ENCODE measurements at regions not wholly inside any gene's neighbourhood (a gene's known extent, or its start where the extent isn't known, plus 50 kb on each side); places are given as distances from the start of the nearest gene placed in this dataset.

- DNase-seq (ENCODE audit: low spot score in 2 of 2), result no peak
- intact Hi-C loops (cut with DNase I), result no loop called here
- H3K4me3 ChIP-seq, result no peak overlapping the region
- H3K27ac ChIP-seq, result no peak overlapping the region
- H3K9me3 ChIP-seq, result no peaks in the 10 kb centered on the region
- H3K36me3 ChIP-seq, result no peaks in the 10 kb centered on the region
- H3K4me1 ChIP-seq, result no peaks in the 10 kb centered on the region
- no peaks in the 10 kb centered on the region for H3K27me3 ChIP-seq
- no peak for TF ChIP-seq CTCF (IDR thresholded peaks at IDR 0.05)
Observed at GRCh38 chr13:90118467-90119071, 1228.9 kb upstream of the MIR17HG start.

- Histone ChIP-seq H3K36me3 (no peaks in the 10 kb centered on the region), H3K27ac (no peak overlapping the region), H3K9me3 (no peaks in the 10 kb centered on the region), H3K4me1 (no peaks in the 10 kb centered on the region), H3K27me3 (no peaks in the 10 kb centered on the region), H3K4me3 (no peak overlapping the region)
- no peak for DNase-seq (ENCODE audit: low spot score in 2 of 2)
- no peak for TF ChIP-seq CTCF (IDR thresholded peaks at IDR 0.05)
- intact Hi-C loops (cut with DNase I), result no loop called here
Observed at GRCh38 chr13:90120026-90120425, 1227.5 kb upstream of the MIR17HG start.

GRCh38 chr13:90121784-90122183 is 1225.7 kb upstream of the MIR17HG start:
- Histone ChIP-seq H3K27me3 (no peaks in the 10 kb centered on the region), H3K9me3 (no peaks in the 10 kb centered on the region), H3K27ac (no peak overlapping the region), H3K4me1 (no peaks in the 10 kb centered on the region), H3K36me3 (no peaks in the 10 kb centered on the region), H3K4me3 (no peak overlapping the region)
- intact Hi-C loops (cut with DNase I), result no loop called here
- no peak for DNase-seq (ENCODE audit: low spot score in 2 of 2)
- TF ChIP-seq CTCF (IDR thresholded peaks at IDR 0.05), result no peak

- Histone ChIP-seq H3K9me3 (no peaks in the 10 kb centered on the region), H3K36me3 (no peaks in the 10 kb centered on the region), H3K27ac (no peak overlapping the region), H3K27me3 (no peaks in the 10 kb centered on the region), H3K4me1 (no peaks in the 10 kb centered on the region), H3K4me3 (no peak overlapping the region)
- intact Hi-C loops (cut with DNase I), result no loop called here
- DNase-seq (ENCODE audit: low spot score in 2 of 2), result no peak
- no peak for TF ChIP-seq CTCF (IDR thresholded peaks at IDR 0.05)
Observed at GRCh38 chr13:90122531-90122930, 1225.0 kb upstream of the MIR17HG start.

GRCh38 chr13:90135558-90135957 is 1211.9 kb upstream of the MIR17HG start:
- Histone ChIP-seq H3K36me3 (no peaks in the 10 kb centered on the region), H3K9me3 (no peaks in the 10 kb centered on the region), H3K27ac (no peak overlapping the region), H3K27me3 (no peaks in the 10 kb centered on the region), H3K4me1 (no peaks in the 10 kb centered on the region), H3K4me3 (no peak overlapping the region)
- intact Hi-C loops (cut with DNase I), result no loop called here
- no peak for DNase-seq (ENCODE audit: low spot score in 2 of 2)
- TF ChIP-seq CTCF (IDR thresholded peaks at IDR 0.05), result no peak

- Histone ChIP-seq H3K27ac (no peak overlapping the region), H3K4me1 (no peaks in the 10 kb centered on the region), H3K4me3 (no peak overlapping the region), H3K27me3 (no peaks in the 10 kb centered on the region), H3K36me3 (no peaks in the 10 kb centered on the region), H3K9me3 (no peaks in the 10 kb centered on the region)
- TF ChIP-seq CTCF (IDR thresholded peaks at IDR 0.05), result no peak
- intact Hi-C loops (cut with DNase I), result no loop called here
- no peak for DNase-seq (ENCODE audit: low spot score in 2 of 2)
Observed at GRCh38 chr13:90142251-90142650, 1205.2 kb upstream of the MIR17HG start.
